NCI-H345 (cell line): ENCODE measurements at regions not wholly inside any gene's neighbourhood (a gene's known extent, or its start where the extent isn't known, plus 50 kb on each side); places are given as distances from the start of the nearest gene placed in this dataset.

Experiments
- DNase-seq: peaks from one replicate; lab custom pipeline; 2025; lab: John Stamatoyannopoulos, UW

DNA sequence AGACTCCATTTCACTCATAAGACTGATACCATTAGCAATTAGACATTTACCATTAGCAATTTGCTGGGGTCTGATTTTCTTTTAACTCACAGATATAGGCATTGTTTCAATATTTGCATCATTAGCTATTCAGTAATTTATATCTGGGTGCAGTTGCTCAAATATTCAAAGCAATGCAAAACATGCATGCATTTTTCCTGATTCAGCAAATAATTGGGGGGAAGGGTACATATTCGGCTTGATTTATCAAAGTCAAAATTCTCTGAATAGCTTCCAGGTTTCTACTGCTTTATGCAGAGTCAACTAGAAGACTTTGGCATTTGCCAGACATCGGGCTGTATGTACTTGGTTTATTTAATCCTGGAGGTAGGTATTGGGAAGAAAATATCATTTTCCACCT is 315.6 kb upstream of the NR2F2 start:
- no peak for DNase-seq

GRCh38 chr15:96019114-96019513 is 311.4 kb upstream of the NR2F2 start:
- DNase-seq = no peak

GRCh38 chr15:96020133-96020532 is 310.4 kb upstream of the NR2F2 start:
- no peak for DNase-seq

DNA sequence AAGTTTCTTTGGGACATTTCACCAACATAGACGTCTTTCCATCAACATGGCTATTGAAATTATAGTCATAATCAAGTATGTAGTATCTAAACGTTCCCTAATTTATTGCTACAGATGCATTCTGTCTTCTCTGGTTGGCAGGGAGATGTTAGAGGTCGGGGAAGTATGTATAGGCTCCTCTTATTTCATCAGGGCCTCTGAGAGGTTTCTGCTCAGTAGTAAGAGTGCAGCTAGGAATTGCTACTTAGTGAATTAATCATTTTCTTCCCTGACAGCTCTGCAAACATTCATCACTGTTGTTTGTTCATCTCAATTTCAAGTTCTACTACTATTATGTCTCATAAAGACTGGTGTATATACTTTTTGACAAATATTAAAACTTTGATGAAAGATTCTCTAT is 309.7 kb upstream of the NR2F2 start:
- DNase-seq = no peak

- DNase-seq = no peak
Measured at GRCh38 chr15:96023081-96023480, 307.4 kb upstream of the NR2F2 start.

GRCh38 chr15:96027501-96027900 is 303.0 kb upstream of the NR2F2 start:
- DNase-seq = no peak

GRCh38 chr15:96028620-96029019 is 301.9 kb upstream of the NR2F2 start:
- DNase-seq = no peak

GRCh38 chr15:96029172-96029571 is 301.3 kb upstream of the NR2F2 start:
- no peak for DNase-seq

DNA sequence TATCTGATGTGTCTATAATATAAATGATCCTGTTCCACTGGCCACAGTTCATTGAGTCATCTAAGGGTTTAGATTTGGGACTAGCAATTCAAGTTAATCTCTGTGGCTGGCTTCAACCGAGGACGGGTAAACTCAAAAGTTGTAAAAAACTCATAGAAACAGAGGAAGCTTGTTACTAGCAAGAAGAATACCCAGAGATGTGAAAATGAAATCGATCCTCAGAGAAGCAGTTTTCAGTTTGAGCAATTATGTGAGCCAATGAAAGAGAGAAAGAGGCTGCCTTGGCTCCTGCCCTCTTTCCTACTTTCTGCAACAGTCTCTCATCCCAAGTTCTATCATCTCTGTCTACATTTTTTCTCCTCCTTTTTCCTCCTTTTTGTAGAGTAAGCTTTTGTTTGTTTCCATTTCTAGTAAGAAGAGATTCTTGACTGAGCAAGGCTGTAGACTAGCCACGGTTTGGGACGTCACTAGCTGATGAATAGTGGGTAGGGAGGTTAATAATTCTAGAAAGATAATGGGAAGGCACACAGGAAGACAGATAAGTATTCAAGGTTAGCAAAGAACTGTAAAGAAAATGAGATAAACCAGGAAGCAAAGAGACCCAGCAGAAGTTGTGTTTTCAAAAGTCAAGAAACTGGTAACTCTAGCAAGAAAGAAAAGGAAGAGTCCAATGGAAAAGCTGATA is 298.9 kb upstream of the NR2F2 start:
- DNase-seq = no peak

- DNase-seq = no peak
Measured at GRCh38 chr15:96035091-96035490, 295.4 kb upstream of the NR2F2 start.

- no peak for DNase-seq
Measured at GRCh38 chr15:96035635-96036034, 294.9 kb upstream of the NR2F2 start.

DNA sequence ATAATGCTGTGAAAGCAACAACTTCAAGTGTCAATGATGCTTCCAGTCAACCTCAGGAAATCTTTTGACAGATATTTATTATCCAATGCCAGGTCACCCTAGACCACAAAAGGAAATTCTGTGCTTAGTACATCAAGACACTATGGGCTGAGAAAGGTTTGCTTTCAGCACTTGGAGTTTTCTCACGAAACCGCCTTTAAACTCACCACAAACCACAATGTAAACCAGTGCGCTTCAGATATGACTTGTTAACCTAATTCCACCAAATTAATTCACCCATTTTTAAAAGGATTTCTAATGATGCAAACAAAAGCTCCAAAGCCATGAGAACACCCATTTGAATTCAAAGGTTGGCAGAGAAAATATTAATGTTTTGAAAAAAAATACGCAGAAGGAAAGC is 292.9 kb upstream of the NR2F2 start:
- no peak for DNase-seq

GRCh38 chr15:96038131-96038530 is 292.4 kb upstream of the NR2F2 start:
- DNase-seq = no peak

DNA sequence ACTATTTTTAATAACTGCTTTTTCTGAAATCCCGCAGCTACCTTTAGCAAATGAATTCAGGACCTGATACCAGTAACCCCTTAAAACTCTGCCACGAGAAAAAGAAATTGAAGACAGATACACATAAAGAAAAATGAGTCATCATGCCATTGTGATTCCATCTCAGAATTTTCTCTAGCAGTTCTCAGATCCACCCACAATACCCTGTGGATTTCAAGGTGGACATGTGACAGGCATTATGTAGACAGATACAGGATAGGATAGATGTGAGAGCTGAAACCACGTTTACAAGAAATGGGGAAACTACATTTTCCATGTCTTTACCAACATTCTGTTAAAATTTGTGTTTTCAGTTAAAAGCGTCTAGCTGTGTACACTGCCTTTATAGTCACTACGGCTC is 291.9 kb upstream of the NR2F2 start:
- DNase-seq = no peak

DNA sequence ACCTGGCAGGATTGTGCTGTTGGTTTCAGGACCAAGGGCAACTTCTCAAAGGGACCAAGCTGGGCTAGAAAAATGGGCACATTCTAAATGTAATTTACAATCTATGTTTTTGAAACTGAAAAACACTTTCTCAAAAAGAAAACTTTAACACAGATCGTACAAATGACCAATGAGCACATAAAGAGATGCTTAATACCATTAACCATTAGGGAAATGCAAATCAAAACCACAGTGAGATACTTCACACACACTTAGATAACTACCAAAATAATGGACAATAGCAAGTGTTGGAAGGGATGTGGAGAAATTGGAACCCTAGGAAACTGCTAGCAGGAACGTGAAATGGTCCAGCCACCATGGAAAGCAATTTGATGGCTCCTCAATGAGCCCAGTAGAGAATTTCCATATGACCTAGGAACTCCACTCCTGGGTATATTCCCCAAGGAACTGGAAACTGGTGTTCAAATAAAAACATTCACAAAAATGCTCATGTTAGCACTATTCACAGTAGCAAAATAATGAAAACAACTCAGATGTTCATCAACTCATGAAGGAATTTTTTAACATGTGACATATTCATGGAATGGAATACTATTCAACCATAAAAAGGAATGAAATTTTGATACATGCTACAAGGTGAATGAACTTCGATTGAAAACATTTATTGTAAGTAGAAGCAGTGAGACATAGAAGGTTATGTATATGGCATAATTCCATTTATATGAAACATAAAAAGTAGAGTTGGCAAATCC is 288.3 kb upstream of the NR2F2 start:
- DNase-seq = no peak

DNA sequence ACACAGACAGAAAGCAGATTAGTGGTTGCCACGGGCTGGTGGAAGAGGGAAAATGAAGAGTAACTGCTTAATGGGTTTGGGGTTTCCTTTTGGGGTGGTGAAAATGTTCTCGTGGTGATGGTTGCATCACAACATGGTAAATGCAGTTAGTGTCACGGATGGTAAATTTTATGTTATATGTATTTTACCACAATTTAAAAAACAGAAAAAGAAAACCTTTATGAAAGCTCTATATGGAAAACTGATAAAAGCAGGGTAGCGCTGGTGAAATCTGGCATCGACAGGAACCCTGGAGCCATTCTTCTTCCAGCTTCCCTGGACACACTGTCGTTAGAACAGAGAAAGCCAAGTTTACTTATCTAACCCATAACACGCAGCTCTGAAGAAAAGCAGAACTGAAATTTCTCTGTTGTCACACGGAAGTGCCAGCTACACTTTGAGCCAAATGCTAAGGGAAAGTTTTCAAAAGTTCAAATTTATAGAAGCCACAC is 287.7 kb upstream of the NR2F2 start:
- no peak for DNase-seq

DNA sequence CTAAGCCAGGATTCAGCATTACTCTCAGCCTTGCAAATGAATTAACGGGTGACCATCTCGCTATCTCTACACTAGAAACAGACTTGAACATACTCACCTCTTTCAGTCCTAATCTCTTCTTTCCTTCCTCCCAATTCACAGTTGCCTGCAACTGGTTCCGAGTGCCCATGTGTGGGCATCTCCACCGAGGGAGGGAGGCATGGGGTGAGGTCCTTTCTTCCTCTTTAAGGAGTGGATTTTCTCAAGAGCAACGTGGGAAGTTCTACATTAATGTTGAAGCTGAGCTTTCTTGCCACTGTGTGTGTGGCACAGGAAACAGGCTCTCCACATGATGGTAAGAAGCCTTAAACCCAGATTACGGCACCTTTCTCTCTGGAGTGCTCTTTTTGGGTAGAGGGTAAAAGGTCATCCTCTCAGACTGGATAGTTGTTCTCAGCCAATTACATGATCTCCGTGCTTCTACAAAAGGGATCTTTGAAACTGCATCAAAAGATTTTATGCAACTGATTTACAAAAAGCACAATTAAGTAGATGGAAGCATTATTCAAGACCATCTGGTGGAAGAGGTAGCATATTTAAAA is 286.8 kb upstream of the NR2F2 start:
- DNase-seq = no peak

- no peak for DNase-seq
Measured at GRCh38 chr15:96046620-96047240, 283.8 kb upstream of the NR2F2 start.

DNA sequence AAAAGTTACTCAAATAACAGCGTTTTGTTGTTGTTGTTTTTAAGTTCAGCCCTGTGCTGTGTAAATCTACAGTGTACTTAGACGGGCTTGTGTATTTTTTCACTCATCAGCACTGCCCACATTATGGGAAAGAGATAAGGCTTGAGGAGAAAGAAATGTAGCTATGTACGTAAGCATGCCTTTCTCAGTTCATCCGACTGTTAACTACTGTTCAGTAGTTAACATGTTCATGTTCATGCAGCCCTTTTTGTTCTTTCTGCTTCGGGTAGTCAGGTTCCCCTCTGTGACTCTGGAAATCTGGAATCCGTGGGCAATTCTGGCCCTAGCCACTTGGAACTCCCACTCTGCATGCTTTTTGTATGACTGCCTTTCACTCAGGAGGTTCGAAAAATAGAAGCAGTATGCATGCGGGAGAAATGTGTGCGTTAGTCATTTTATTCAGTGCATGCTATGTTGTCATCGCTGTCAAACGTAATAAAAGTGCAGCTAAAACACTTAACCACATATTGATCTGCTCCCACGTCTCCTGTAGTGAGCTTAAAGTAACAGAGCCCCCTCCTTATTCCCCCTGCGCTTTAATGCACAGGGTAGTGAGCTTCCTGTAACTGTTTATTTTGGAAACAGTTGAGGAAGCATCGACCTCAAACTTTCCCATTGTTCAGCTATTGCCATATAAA is 283.1 kb upstream of the NR2F2 start:
- DNase-seq = no peak

GRCh38 chr15:96049323-96049722 is 281.2 kb upstream of the NR2F2 start:
- DNase-seq = no peak

DNA sequence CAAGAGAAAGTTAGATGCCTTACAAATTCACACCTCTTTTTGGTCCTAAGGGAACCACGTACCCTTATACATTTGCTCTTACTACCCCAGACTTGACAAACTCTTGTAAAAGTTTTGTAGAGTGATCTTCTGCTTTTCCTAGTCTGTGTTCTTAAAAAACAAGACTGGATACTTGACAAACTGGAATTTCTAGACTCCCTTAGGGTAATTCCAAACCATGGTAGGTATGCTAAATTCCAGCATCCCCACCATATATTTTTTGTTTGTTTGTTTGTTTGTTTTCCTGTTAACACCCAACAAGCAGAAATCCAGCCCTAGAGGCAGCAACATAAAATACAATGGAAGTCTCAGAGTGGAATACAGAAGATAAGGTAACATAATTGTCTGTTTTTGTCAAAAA is 280.7 kb upstream of the NR2F2 start:
- DNase-seq = no peak

DNA sequence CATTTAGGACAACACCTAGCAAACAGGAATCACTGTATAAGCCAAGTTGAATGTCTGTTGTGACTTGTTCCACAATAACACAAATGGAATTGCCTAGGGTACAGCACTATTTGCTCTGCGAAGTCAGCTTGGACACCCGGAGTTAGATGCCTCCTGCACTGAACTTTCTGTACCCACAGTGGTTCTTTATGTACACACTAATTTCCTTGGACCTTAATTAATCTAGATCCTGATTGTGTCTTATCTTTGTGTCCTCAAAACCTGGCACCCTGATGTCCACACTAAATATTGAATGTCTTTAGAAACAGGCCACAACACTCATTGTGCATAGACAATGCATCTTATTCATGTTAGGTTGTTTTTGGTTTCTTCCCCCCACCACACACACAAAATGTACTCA is 278.9 kb upstream of the NR2F2 start:
- DNase-seq = no peak
